ENCODE measurements at regions not wholly inside any gene's neighbourhood (a gene's known extent, or its start where the extent isn't known, plus 50 kb on each side); places are given as distances from the start of the nearest gene placed in this dataset.
"Not testable (repeated sequence)": the region's sequence is repeated elsewhere in the genome, so short reads cannot be mapped to it uniquely, and the experiment has no call there.

DNA sequence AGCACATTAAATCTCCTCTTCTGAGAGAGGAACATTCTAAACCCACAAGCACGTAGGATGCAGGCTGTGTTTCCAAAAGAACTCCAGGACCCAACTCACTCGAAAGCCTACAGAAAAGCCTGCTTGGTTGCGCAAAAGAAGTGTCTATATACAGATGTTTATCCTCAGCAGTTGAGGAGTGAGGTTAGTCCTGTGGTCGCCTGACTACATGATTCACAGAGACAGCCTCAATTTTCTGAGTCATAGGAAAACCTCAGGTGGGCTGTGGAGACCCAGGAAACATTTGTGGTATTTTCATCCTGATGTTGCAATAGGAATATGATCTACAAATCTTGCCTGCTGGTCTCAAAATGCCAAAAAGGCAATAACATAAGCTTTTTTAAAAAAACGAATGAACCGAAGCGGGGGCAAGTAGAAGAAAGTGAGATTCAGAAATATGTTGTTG lies 183.8 kb upstream of the THRB start:
- no peak for DNase-seq
- intact Hi-C loops (cut with DNase I), result loop anchor here (5.0 kb wide), 1 partner anchor 786 kb away; no protein-coding TSS in a partner anchor
- ATAC-seq (ENCODE audit: poor library complexity), result no peak

DNA sequence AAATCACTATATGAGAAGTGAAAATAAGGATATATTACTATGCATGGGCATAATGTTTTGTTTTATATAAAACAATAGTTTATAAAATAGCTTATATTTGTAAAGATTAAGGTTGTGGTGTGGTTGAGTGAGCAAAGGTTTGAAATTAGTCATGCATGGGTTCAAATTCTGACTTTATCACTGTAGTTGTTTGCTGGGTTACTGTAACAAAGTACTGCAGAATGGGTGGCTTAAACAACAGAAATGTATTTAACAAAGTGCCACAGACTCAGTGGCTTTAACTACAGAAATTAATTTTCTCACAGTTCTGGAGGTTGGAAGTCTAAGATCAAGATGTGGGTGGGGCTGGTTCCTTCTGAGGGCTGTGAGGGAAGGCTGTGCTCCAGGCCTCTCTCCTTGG lies 184.8 kb upstream of the THRB start:
- no peak for DNase-seq
- ATAC-seq (ENCODE audit: poor library complexity), result no peak
- intact Hi-C loops (cut with DNase I), result loop anchor here (5.0 kb wide), 1 partner anchor 787 kb away; no protein-coding TSS in a partner anchor

DNA sequence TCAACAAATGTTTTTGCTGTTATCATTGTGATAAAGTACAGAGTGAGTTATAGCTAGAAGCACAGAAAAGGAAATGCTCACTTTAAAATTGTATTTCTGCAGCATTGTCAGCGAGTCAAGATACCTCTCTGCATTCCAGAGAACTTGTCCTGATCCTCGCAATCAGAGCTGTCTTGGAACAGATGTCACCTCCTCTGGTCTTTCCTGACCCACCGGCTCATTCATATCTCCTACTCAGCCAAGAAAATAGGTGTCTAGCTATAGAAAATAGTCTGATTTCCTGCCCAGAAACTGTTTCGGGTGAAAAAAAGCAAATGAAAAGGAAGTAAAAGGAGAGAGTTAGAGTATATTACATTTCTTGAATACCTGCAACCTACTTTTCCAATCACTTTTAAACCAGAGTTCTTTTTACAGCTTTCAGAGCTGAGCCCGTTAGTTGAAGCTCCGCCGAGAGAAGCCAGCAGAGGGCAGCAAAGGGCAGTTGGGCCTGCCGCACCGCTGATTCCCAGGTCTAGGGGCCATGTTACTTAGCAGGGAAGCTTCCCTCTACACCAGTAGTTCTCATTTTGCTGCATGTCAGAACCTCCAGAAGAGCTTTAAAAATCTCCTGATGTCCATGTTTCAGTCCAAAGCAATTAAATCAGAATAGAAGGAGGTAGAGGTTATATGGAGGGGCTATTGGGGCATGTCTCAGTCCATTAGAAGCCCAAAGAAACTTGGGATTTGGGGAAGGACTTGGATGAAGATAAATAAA lies 185.7 kb upstream of the THRB start:
- intact Hi-C loops (cut with DNase I), result no loop called here
- ATAC-seq (ENCODE audit: poor library complexity) (peak; percentile 80), DNase-seq (peak; percentile 75)

DNA sequence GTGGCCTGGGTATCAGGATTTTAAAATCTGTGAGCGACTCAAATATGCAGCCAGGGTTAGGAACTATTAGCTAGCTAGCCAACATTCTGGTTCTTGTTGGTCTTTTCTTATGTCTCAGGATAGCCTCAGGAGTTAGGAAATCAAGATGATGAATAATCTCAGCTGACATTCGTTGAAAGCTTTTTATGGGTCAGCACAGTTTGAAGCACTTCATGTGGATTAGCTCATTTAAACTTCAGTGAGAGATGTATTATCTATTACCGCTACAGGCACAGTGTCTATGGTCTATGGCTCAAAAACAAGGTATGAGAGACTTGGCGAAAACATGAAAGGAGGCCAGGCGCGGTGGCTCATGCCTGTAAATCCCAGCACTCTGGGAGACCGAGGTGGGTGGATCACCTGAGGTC lies 187.5 kb upstream of the THRB start:
- no peak for DNase-seq
- no peak for ATAC-seq (ENCODE audit: poor library complexity)
- intact Hi-C loops (cut with DNase I), result no loop called here

DNA sequence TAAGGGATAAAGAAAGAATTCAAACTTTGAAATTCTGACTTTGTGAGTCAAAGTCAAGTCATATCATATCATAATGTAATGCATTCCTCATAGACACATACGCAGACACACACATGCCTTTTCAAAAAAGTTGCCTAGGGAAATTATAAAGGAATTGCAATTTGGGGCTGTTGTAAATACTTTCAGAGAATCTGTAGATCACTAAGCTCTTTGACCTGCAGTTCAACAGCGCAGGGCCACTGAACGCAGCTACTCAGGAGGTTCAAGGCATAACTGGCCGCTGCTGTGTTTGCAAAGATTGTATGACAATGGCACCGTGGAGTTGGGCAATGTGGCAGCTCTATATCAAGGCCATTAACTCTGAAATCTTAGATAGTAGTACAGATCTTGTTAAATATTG lies 188.4 kb upstream of the THRB start:
- no peak for ATAC-seq (ENCODE audit: poor library complexity)
- no peak for DNase-seq
- intact Hi-C loops (cut with DNase I), result no loop called here

DNA sequence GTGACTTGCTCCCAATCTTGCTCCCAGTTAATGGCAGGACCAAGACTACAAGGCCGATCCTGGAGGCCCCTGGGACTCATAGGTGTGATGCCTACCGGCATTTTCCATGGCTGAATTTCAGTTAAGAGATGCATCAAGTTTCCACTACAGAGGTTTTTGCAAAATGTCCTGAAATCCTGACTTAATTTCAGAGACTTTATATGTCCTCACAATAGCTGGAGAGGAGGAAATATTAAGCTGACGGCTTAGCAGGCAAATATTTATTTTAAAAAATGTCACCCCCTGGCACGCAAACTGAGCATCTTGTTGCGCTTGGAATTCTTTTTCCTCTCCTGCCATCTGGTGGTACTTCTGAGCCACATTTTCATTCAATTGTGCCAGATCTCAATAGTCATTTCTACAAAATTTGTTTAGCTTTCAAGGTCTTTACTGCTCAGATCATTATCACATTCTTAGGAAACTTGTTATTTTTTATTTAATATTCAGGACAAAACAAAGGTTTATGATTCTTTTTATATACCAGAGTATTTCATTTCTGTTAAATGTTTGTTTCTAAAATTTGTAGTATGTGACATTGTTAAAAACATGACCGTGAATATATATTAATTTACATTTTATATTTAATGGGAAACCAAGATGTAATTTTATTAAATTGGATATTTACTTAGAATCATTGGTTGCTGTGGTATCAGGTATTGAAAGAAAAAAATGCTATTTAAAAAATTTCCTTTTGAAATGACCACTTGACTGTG lies 189.2 kb upstream of the THRB start:
- DNase-seq (no peak), ATAC-seq (ENCODE audit: poor library complexity) (no peak)
- intact Hi-C loops (cut with DNase I), result no loop called here

DNA sequence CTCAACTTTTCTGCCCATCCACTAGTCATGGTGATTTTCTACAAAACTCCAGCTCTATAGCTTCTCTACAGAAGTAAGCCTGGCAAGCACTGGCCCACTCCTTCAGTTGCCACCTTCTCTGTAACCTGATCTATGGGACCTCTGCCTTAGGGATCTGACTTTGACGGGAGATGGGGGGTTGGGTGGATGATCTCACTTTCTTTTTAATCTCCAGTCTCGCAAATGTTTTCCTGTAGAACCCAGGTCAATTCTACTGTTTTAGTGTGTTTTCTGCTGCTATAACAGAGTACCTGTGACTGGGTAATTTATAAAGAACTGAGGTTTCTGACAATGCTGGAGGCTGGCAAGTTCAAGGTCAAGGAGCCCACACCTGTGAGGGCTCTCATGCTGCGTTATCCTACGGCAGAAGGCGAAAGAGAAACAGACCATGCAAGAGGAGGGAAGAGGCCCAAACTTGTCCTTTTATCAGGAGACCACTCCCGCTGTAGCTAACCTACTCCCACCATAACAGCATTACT lies 189.9 kb upstream of the THRB start:
- ATAC-seq (ENCODE audit: poor library complexity), result no peak
- intact Hi-C loops (cut with DNase I), result no loop called here
- DNase-seq, result no peak

DNA sequence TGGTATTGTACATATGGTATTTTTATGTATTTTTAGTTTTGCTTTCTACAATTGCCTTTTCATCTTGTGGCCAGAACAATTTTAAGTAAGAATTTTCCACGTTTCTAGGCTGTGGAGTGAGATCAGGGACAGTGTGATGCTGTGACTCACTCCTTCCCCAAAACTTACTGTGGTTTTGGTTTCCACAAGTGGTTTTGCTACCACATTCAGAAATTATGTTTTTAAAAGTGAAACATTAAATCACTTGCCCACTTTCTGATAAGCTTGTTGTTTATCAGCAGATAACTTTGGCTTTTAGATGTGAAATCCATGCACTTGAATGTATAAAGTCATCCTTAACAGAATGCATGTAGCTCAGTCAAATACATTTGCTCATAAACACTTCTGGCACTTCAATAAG lies 192.2 kb upstream of the THRB start:
- intact Hi-C loops (cut with DNase I), result no loop called here
- ATAC-seq (ENCODE audit: poor library complexity) (no peak), DNase-seq (no peak)

DNA sequence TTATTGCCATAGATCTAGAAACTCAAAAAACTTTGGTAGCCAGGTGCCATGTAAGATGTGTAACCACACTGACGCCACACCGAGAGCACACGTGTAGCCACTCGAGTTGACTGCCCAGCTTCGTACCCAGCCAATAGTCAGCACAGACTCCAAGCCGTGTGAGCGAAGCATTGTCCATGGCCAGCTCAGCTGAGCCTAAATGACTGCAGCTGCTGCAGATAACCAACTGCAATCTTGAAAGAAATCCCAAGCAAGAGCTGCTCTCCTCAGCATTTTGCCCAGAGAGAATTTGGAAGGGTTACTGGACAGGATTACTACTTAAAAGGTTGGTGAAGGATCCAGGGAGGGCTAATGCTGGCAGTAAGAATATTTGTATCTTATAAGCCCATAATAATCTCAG lies 193.0 kb upstream of the THRB start:
- DNase-seq (no peak), ATAC-seq (ENCODE audit: poor library complexity) (no peak)
- intact Hi-C loops (cut with DNase I), result no loop called here

DNA sequence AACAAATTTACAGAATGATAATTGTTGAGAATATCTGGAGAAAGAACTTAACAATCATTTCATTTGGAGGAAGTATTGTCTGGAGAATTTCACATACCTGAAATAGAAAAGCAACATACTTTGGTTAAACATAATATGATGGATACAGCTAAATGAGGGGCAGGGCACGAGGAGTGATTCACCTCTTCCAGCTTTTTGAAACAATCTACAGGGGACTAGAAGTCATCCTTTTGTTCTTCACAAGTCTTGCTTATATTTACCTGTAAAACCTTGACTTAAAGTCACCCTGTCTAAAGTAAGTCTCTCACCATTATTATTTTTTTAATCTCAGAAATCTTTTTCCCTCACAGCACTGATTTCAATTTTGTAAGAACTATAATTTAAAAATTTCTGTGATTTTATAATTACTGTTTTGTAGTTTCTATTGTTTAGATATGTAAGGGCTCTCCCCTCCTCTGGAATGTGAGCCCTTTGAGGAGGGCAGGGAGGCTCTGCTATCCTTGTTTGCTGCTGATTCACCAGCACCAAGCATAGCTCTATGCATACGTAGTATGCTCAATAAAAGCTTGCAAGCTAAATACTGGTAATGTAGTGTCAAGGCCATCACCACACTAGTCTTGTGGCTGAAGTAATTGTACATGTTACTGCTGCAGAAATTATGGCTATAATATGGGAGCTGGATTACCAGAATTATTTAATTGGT lies 193.9 kb upstream of the THRB start:
- DNase-seq (no peak), ATAC-seq (ENCODE audit: poor library complexity) (no peak)
- intact Hi-C loops (cut with DNase I), result no loop called here

DNA sequence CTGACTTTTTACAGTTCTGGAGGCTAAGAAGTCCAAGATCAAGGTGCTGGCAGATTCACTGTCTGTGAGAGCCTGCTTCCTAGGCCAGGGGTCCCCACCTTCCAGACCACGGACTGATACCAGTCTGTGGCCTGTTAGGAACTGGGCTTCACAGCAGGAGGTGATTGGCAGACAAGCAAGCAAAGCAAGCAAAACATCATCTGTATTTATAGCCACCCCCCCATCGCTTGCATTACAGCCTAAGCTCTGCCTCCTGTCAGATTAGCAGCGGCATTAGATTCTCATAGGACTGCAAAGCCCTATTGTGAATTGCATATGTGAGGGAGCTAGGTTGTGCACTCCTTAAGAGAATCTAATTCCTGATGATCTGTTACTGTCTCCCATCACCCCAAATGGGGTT lies 194.7 kb upstream of the THRB start:
- no peak for DNase-seq
- ATAC-seq (ENCODE audit: poor library complexity), result no peak
- intact Hi-C loops (cut with DNase I), result no loop called here

DNA sequence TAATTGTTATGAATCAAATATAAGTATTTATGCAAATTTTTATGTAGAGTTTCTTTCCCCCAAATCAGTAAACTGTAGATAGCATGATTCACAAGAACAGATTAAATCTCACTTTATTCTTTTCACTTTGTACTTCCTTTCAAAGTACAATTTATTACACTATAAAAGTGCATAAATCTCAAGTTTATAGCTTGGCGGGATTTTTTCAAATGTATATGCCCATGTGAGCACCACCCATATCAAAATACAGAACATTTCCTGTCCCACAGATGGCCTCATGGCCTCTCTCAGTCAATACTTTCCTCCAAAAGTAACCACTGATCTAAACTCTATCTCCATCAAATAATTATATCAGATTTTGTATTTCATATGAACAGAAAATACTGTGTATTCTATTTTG lies 196.1 kb upstream of the THRB start:
- intact Hi-C loops (cut with DNase I), result no loop called here
- DNase-seq (no peak), ATAC-seq (ENCODE audit: poor library complexity) (no peak)

DNA sequence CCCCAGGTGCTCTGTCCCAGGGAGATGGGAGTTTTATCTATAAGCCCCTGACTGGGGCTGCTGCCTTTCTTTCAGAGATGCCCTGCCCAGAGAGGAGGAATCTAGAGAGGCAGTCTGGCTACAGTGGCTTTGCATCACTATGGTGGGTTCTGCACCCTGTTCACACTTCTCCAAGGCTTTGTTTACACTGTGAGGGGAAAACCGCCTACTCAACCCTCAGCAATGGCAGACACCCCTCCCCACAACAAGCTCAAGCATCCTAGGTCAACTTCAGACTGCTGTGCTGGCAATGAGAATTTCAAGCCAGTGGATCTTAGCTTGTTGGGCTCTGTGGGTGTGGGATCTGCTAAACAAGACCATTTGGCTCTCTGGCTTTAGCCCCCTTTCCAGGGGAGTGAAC lies 204.4 kb upstream of the THRB start:
- intact Hi-C loops (cut with DNase I), result not testable (repeated sequence)

DNA sequence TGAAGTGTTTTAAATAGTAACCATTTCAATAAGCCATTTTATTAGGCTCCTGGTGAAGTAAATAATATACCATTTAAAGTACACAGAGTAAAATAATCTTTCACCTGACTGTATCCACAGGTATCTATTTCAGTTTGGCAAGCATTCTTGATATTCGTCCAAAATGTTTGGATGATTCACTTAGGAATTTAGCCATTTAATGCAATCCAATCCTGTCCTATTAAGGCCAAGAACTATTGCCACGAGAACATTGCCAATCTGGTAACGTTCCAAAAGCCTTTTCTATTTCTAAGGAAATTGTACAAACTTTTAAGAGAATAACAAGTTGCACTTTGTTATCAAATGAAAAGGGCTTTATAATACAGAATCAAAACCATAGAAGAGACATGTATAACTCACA lies 209.8 kb upstream of the THRB start:
- DNase-seq (no peak), ATAC-seq (ENCODE audit: poor library complexity) (no peak)
- intact Hi-C loops (cut with DNase I), result no loop called here

More for the DNA sequence above, 204.4 kb upstream of the THRB start:
- DNase-seq; ATAC-seq (ENCODE audit: poor library complexity): not testable (repeated sequence)

DNA sequence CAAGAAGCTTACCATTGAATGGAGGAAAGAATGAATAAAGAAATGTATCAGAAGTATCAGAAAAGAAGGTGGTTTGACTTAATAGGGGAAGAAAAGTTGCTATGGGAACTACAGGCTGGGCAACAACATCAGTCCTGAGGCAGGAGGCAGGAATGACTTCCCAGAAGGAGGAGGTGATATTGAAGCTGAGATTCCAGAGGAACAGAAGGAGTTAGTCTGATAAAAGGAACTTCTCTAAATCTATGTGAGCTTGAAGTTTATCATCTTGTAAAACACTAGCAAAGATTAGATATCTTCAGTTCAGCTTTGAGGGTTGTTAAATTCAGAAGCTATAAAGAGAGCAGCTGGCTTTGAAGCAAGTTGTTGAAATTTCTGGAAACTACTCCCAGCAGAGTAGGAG lies 213.3 kb upstream of the THRB start:
- intact Hi-C loops (cut with DNase I), result no loop called here
- no peak for DNase-seq
- ATAC-seq (ENCODE audit: poor library complexity), result no peak

DNA sequence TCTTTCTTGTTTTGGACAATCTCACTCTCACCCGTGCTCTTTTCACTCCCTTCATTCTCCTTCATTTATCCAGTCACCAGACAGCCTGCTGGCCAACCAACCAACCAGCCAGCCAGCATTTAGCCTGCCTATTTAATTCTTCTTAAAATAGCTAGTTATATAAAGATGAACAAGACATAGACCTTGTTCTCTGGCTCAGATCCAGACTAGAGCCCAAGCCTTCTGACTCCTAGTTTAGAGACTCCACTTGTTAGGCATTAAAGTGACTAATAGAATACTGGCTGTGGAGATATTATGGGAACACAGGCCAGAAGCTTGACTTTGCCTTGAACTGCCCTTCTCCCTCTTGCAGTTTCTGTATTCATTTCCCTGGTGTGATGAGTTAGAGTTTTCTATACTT lies 215.3 kb upstream of the THRB start:
- intact Hi-C loops (cut with DNase I), result no loop called here
- ATAC-seq (ENCODE audit: poor library complexity) (no peak), DNase-seq (no peak)

DNA sequence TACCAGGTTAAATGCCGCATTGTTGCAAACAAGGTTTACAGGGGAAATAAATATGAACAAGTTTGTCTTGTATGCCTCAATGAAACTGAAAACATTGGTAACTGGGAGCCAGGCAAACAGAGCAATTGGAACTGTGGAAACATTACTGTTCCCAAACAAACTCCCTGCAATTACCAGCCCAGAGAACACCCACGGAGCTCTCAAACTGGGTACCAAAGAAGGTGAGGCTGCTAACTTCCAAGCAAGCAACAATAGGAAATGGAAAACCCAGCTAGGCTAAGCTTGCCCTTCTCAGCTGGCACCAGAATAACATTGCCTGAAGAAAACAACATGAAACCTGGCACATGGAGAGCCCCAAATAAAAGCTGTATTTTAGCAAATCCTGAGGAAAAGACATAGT lies 218.9 kb upstream of the THRB start:
- no peak for ATAC-seq (ENCODE audit: poor library complexity)
- no peak for DNase-seq
- intact Hi-C loops (cut with DNase I), result no loop called here

DNA sequence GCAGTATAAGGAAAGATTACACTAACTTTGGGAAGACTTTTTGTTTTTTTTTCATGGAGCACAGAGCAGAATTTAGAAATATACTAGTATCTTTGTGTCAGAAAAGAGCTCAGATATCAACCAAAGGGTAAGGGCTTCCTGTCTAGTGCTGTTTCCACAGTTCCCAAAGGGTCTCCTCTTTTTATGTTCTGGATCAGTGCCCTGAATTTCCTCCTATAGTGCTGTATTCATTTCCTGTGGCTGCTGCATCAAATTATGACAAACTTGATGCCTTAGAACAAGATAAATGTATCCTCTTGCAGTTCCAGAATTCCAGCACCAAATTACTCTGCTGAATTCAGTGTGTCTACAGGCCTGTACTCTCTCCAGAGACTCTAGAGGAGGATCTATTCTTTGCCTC lies 219.8 kb upstream of the THRB start:
- intact Hi-C loops (cut with DNase I), result no loop called here
- ATAC-seq (ENCODE audit: poor library complexity) (no peak), DNase-seq (no peak)

DNA sequence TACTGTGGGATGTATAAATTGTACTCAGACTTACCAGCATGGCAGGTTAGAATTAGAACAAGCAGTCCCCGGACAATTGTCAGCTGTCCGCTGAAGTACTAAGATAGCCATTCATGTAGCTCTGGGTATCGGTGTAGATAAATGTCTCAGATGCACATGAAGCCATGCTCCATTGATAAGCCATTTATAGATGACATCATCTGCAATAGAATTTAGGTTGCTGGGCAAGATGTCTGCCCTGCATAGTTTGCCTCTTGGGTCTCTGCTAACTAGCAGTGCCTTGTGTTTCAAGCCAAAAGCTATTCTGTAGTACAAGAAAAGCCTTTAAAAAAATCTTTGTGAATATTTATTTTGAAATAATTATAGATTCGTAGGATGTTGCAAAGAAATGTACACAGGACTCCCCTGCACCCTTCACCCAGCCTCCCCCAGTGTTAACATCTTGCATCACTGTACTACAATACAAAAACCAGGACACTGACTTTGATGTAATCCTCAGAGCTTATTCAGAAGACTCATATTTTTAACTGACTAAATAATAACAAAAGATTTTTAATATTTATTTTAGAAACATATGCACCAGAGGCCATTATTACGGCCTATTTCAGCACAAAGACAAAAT lies 220.6 kb upstream of the THRB start:
- ATAC-seq (ENCODE audit: poor library complexity) (no peak), DNase-seq (no peak)
- intact Hi-C loops (cut with DNase I), result no loop called here

Measured in Right ventricle myocardium superior (tissue), 1 donor.